ENCODE measurements at regions not wholly inside any gene's neighbourhood (a gene's known extent, or its start where the extent isn't known, plus 50 kb on each side); places are given as distances from the start of the nearest gene placed in this dataset.
"Not testable (repeated sequence)": the region's sequence is repeated elsewhere in the genome, so short reads cannot be mapped to it uniquely, and the experiment has no call there.

DNA sequence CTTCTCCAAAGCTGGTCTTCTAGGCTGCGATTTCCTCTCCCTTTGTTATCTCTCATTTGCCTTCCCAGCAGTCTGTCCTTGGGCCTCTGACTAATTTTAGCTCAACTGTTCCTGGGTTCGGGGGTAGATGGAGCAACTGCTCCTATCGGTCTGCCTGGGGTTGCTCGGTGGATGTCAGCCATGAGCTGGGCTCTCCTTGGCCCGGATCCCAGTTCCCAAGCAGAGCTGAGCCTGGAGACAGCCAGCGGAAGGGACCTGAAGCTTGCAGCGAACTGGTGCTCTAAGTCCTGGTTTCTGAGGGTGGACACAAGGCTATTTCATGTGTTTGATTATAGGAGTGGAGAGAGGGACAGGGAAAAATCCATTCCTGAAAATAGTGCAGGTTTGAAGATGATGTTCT, 423.0 kb downstream of the RPS6KC1 start:
- no peak for DNase-seq

DNA sequence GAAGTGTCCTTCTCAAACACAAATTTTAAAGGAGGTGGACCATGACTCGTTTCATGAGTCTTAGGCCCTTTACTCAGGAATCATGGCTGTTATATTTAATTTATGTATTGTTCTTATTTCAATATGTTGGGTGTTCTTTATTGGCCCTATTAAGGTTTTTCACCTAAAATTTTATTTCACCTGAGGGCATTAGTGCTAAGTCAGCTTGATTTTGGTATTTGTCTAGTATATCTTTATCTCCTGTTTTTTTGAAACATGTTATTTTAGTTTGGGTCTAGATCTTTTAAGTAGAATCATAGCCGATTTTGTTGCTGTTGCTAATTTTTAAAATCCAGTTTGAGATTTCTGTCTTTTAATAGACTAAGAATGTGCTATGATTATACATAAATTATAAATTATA, 430.4 kb downstream of the RPS6KC1 start:
- DNase-seq: no peak

DNA sequence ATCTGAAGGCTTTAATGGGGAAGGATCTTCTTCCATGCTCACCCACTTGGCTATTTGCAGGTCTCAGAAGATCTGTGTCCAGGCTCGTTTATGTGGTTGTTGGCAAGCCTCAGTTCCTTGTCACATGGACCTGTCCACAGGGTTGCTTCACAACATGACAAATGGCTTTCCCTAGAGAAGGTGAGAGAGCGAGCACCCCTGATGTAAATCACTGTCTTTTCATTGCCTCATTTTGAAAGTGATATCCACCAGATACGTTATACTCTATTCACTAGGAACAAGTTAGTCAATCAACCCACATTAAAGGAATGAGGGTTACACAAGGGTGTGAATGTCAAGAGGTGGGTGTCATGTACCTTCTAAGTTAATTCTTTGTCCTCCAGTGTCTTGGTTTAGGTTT, 433.3 kb downstream of the RPS6KC1 start:
- no peak for DNase-seq

DNA sequence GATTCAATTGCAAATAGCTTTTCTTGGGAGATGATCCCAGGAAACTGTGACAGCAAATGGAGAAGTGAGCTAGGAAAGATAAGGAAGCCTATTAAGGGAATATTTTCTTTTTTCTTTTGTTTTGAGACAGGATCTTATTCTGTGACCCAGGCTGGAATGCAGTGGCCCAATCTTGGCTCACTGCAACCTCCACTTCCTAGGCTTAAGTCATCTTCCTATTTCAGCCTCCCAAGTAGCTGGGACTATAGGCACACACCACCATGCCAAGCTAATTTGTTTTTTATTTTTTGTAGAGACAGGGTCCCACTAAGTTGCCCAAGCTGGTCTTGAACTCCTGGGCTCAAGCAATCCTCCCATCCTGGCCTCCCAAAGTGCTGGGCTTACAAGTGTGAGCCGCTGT, 433.7 kb downstream of the RPS6KC1 start:
- no peak for DNase-seq

DNA sequence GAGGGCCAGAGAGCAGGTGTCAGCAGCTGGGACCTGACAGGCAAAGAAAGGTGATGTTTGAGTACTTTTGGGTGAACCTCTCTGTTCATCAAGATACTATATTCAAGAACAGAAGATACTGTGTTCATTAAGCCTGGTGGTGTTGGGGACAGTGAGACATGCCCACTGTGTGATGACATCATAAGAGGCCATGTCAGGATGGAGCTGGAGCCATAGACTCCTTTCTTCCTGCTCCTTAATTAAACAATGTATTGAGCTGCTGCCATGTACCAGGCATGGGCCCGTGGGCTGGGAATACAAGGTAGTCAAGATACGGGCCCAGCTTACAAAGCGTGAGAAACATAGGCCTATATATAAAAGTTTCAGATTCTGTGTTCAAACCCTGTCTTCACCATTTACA, 435.4 kb downstream of the RPS6KC1 start:
- no peak for DNase-seq

DNA sequence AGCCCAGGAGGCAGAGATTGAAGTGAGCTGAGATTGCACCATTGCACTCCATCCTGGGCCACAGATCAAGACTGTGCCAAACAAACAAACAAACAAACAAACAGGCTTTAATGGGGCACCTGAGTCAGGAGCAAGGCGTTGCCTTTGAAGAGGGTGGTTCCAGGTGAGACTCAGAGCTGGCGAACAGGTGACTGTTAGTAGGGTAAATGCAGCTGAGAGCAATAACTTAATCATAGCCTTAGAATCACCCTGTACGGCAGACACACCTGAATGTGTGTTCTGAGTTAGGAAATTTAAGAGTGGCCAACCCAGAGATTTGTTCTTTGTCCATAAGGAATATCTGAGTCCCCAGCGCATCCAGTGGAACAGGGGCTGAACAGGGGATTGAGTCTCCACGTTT, 440.4 kb downstream of the RPS6KC1 start:
- no peak for DNase-seq

DNA sequence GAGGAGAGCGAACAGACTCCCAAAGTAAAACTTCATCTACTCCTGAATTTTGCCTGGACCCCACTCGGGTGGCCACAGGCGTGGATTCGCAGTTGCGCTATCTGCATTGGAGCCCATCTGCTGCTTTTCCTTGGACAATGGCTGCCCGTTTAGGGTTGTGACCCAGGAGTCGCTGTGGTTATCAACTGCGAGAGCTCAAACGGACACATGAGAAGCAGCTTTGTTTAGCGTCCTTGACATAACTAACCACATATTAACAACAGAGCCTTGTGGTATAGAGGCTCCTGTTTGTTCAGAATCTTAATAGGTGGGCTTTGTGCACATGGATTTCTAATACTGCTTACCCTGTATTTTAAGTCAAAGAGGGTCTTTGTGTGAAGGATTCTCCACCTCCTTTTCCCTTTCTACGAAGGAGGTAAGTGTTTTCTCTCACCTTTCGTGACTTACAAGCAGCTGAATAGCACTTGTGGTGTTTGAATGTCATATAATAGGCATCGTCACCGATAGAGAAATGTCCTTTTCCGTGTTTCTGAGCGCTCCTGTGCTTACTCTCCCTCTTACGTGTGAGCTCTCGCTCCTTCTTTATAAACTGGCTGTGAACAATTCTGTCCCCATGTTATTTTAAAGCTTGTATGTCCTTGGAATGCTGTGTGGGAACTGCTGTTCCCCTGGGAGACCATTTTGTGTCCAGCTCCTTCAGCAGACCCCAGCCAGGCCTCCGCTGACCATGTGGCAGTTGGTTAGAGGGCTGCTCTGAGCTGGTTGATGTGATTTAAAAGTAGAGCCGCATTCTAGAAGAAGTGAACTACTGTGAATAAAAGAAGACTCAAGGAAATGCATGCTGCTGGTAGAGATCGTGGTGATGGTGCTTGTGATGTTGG, 441.4 kb downstream of the RPS6KC1 start:
- no peak for DNase-seq

DNA sequence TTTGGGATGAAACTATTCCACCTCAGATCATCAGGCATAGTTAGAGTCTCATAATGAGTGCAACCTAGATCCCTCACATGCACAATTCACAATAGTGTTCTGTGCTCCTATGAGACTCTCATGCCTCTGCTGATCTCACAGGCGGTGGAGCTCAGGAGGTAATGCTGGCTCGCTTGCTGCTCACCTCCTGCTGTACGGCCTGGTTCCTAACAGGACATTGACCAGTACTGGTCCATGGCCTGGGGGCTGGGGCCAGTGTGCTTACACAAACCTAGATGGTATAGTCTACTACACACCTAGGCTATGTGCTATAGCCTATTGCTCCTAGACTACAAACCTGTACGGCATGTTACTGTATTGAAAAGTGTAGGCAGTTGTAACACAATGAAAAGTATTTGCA, 448.4 kb downstream of the RPS6KC1 start:
- no peak for DNase-seq

DNA sequence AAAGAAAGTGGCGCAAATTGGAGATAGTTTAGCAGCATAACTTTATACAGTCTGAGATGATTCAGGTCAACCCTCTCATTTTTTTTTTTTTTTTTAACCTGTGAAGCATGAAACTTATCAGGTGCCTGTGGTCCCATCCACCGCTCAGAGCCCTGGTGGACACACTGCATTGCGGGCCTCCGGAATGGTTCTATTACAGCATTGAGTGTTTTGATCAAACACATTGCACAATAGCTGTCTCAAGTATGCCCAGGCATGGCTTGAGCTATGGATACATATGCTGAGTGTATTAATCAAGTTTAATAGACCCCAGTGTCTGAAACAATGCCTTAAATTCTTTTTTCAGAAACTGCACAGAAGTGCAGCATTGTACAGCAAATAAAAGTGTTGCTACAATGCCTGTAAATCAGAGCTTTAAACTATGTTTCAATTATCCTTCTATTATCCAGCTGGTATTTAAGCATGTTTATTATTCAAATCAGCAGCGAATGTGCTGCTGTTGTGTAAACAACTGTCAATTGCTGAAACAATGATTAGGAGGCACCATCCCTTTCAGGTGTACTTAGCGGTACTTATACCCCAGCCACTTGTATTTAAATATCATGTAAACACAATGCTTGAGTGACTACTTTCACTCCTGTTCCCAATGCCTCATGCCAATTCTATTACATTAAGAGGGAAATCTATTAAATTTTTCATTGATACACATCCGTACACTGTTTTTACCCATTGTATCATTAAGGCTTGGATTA, 456.6 kb downstream of the RPS6KC1 start:
- DNase-seq: no peak

DNA sequence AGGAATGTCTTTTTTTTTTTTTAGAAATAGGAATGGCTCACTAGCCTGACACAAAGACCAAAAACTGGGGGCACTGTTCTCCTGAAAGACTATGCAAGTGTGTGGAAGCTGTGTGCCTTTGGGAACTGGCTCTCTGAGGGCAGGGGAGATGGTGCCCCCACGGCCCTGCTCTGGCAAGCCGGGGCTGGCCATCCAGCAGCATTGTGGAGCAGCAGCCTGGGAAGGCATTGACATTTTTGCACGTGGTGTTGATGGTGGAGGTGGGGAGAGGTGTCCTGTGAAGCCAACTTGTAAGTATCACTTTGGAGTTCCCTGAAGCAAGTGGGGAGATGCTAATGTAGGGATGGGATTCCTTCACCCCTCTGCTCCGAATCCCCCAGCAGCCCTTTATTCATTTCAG, 460.1 kb downstream of the RPS6KC1 start:
- no peak for DNase-seq

DNA sequence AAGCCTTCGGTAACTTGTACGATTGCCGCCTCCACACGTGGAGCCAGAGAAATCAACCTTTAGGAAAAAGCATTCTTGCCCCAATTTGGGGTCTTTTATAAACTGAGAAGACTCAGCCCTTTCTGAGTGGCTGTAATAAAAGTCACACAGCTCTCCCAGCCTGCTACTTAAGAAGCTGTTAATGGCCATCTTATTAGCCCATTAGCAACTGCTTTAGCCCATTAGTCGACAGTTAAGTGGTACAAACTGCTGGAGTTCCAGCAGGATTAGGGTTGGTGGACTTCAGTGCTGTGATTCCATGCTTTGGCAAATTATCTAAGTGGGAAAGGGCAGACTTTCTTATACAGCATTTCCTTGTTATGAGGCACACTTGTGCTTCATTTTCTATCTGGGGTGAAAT, 461.3 kb downstream of the RPS6KC1 start:
- no peak for DNase-seq

DNA sequence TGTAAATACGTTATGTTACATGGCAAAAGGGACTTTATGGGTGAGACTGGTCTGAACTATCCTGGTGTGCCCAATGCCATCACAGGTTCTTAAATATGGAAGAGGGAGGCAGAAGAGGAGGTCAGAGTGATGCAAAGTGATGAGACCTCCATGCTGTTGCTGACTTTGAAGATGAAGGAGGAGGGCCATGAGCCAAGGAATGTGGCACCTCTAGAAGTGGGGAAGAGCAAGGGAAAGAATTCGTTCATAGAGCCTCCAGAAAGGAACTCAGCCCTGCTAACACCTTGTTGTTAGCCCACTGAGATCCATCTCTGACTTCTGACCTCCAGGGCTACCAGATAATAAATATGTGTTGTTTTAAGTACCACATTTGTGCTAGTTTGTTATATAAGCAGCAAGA, 462.0 kb downstream of the RPS6KC1 start:
- no peak for DNase-seq

DNA sequence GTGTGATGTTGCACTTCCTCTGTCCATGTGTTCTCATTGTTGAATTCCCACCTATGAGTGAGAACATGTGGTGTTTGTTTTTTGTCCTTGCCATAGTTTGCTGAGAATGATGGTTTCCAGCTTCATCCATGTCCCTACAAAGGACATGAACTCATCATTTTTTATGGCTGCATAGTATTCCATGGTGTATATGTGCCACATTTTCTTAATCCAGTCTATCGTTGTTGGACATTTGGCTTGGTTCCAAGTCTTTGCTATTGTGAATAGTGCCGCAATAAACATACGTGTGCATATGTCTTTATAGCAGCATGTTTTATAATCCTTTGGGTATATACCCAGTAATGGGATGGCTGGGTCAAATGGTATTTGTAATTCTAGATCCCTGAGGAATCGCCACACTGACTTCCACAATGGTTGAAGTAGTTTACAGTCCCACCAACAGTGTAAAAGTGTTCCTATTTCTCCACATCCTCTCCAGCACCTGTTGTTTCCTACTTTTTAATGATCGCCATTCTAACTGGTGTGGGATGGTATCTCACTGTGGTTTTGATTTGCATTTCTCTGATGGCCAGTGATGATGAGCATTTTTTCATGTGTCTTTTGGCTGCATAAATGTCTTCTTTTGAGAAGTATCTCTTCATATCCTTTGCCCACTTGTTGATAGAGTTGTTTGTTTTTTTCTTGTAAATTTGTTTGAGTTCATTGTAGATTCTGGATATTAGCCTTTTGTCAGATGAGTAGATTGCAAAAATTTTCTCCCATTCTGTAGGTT, 463.6 kb downstream of the RPS6KC1 start:
- DNase-seq: not testable (repeated sequence)

DNA sequence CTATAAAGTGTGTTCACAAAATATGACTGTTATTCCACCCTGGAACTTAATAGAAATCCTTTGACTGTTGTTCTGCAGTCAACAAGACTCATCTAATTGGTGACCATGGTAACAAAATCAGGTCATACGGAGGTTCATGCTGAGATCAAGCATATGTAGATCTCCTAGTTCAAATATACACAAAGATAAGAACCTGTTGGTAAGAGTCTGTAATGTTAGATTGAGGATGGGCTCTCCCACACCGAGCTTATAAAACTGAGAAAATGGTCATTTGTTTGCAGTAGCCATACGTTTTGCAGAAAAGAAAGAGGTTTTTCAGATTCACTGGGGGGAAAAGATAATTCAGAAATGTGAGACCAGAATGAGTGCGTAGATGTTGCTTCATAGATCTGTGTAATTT, 468.1 kb downstream of the RPS6KC1 start:
- DNase-seq: no peak

DNA sequence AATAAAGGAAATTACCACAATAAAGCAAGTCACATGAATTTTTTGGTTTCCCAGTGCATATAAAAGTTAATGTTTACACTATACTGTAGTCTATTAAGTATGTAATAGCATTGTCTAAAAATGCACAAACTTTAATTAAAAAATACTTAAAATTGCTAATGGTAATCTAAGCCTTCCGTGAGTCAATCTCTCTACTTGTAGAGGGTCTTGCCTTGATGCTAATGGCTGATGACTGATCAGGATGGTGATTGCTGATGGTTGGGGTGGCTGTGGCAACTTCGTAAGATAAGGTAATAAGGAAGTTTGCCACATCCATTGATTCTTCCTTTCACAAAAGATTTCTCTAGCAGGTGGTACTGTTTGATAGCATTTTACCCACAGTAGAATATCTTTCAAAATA, 466.6 kb upstream of the PROX1 start:
- DNase-seq: no peak

DNA sequence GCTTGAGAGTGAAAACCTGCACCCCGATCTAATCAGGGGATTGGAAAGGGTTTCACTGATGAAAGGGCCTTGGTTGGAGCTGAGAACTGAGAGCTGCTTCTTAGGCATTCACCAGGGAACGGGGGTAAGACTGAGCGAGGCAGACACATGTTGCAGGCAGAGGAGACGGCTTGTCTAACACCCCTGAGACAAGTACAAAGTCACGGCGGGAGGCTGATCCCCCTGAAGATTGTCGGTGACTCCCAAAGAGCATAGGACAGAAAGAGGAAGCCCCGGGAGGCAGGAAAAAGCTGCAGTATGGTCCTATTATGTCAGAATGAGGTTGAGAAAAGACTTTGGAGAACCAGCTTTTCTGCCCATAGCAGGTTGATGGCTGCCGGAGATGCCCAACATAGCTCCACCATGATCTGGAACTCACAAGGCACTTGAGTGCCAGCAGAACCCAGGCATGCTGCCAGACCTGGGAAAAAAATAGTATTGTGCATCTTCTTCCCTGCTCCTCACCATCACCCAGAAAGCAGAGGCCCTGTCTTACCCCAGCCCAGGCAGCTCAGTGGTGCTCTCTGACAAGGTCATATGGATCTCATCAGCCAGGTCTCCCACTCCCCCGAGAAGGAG, 463.9 kb upstream of the PROX1 start:
- DNase-seq: no peak

DNA sequence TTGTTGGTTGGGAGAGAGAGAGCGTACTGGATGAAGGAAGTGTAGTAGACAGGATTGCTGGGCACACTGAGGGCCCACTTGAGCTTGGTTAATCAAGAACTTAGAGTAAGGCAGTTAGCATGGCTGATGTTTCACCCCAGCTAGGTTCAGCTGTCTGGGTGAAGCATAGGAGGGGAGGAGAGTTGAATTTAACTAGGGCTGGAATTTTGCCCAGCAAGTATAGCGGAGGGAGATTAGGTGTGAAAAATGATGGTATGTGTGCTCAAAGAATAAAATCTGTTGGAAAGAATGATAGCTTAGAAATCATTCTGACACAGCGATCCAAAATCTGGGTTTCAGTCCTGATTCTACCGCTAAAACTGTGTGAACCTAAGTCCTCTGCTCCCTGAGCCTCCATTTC, 461.5 kb upstream of the PROX1 start:
- DNase-seq: no peak

DNA sequence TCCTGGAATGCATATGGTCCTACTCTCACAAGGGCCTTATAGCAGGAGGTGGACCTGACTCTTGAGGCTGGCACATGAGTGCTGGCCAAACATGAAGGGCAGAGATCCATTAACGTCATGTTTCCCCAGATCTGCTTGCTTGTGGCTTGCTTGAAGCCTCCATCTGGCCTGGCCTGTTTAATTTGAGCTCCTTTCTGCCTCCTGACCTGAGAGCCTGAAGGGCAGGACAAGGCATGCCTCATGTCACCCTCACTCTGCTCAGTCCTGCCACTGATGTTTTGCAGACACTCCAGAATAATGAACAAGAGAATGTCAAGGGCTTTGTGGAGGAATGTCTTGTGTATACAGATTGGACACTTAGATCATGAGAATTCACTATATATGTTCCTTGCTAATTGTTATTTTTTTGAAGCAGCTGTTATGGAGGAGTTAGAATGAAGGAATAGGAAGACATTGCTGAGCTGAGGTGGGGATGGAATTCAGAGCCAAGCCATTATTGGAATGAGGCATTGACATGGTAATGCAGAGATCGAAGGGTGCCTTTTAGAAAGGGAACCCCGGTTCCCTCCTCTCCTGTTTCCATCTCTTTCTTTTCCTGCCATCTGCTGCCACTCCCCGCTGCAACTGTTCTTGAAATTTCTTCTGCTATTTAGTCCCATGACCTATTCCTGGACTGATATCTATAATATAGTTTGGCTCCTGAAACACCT, 457.0 kb upstream of the PROX1 start:
- no peak for DNase-seq

DNA sequence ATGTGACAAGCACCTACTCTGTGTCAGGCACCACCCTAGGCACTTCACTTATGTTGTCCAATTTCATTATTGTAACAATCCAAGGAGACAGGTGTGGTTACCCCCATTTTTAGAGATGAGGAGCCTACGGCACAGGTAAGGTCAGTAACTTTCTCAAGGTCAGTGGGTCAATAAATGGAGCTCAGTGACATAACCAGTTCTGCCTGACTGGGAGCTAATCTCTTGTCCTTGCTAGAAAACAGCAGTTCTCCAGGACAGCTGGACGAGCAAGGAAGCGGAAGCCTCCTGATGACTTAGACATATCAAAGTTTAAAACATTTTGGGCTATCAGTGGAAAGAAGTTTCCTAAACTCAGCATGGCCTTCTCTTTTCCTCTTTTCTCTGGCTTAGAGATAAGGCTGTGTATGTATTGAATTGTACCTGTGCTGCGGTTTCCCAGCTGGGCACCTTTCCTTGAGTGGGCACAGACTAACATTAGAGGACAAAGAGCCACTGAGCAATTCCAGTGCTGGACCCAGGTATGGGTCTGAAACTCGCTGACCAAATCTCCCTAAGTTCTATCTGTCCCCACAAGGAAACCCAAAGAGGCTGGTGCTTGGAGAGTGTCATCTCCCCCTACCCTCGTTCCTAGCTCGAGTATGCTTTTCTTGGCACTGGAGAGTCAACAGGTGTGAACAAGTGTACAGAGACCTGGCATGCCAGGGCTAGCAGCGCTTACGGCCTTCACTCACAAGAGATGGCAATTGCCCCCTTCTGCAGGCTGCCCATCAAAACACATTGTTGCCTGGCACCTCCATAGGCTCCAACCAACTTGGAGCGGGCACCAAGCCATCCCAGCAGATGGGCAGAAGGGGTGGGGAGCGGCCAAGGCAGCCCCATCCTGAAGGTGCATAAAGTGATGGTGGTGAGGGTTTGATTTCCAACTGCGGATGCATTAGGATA, 456.1 kb upstream of the PROX1 start:
- DNase-seq: no peak

DNA sequence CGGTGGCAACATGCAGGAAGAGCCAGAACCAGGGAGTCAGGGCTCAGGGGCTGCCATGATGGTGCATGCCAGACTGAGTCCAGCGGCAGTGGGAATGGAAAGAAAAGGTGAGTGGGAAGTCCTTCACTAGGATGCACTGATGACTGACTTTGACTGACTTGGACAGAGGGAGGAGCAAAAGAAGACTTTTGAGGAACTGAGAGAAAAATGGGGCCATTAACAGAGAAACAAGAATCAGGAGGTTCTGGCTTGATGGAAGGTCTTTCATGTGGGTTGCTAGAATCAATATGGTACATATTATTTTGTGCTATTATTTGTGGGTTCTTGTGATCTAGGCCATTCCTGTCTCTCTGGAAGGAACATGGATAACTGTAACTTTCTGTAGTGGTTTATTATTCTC, 454.6 kb upstream of the PROX1 start:
- no peak for DNase-seq

DNA sequence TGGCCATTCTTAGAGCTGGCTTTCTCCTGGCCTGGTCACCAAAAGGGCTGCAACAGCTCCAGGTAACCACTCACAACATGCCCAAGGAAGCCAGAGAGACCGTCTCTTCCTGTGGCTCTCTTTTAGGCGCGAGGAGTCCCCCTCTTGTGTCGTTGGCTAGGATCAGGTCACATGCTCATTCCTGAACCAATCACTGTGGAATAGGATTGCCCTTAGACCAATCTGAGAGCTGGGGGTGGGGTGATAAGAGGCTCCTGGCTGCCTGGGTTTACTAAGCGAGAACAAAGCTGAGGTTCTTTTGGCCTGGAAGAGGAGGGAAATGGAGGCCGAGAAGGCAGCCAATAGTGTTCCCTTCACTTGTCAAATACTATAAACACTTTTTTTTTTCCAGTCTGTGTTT, 452.1 kb upstream of the PROX1 start:
- no peak for DNase-seq

Measured in occipital lobe (tissue), 1 donor.